AG09319 (cell line): ENCODE measurements at regions not wholly inside any gene's neighbourhood (a gene's known extent, or its start where the extent isn't known, plus 50 kb on each side); places are given as distances from the start of the nearest gene placed in this dataset.
"Not testable (repeated sequence)": the region's sequence is repeated elsewhere in the genome, so short reads cannot be mapped to it uniquely, and the experiment has no call there.

Experiments used
- DNase-seq: peaks from one replicate; pipeline ENCODE4 v3.0.0-alpha.2; 2010; ENCODE audit warnings: low read depth; ENCODE audit errors: extremely low read depth
- CTCF ChIP-seq: IDR thresholded peaks from 2 replicates; pipeline ENCODE4 v1.5.1; 2011; ENCODE audit warnings: low read depth, mild to moderate bottlenecking, inconsistent platforms, low read length, moderate library complexity

- TF ChIP-seq CTCF = no peak
- DNase-seq = no peak
Observed at GRCh38 chr2:147141930-147142329, 702.9 kb upstream of the ACVR2A start.

- DNase-seq = not testable (repeated sequence)
Observed at GRCh38 chr2:147139732-147140131, 705.1 kb upstream of the ACVR2A start.

- DNase-seq = no peak
- no peak for TF ChIP-seq CTCF
Observed at GRCh38 chr2:147137711-147138110, 707.1 kb upstream of the ACVR2A start.

- no peak for DNase-seq
- no peak for TF ChIP-seq CTCF
Observed at GRCh38 chr2:147135376-147135775, 709.5 kb upstream of the ACVR2A start.

GRCh38 chr2:147133286-147133908 lies 711.4 kb upstream of the ACVR2A start:
- DNase-seq = no peak
- no peak for TF ChIP-seq CTCF

GRCh38 chr2:147125145-147125544 lies 719.7 kb upstream of the ACVR2A start:
- TF ChIP-seq CTCF = no peak

GRCh38 chr2:147122944-147123343 lies 721.9 kb upstream of the ACVR2A start:
- TF ChIP-seq CTCF = no peak
- DNase-seq = no peak

More at GRCh38 chr2:147125145-147125544, 719.7 kb upstream of the ACVR2A start:
- no peak for DNase-seq

- TF ChIP-seq CTCF = no peak
- DNase-seq = no peak
Observed at GRCh38 chr2:147110962-147111361, 733.9 kb upstream of the ACVR2A start.
